OCI-M2 (cell line): ENCODE measurements at regions not wholly inside any gene's neighbourhood (a gene's known extent, or its start where the extent isn't known, plus 50 kb on each side); places are given as distances from the start of the nearest gene placed in this dataset.
"Not testable (repeated sequence)": the region's sequence is repeated elsewhere in the genome, so short reads cannot be mapped to it uniquely, and the experiment has no call there.

Experiments
- DNase-seq: peaks from one replicate; lab custom pipeline; 2025; ENCODE audit not compliant: unreplicated experiment; lab: John Stamatoyannopoulos, UW

- no peak for DNase-seq
Measured at GRCh38 chr5:108696951-108697715, 50.6 kb upstream of the FER start.

GRCh38 chr5:108696407-108696806 is 51.3 kb upstream of the FER start:
- DNase-seq, result no peak

- DNase-seq, result no peak
Measured at GRCh38 chr5:108688485-108688884, 59.2 kb upstream of the FER start.

GRCh38 chr5:108687595-108688200 is 60.0 kb upstream of the FER start:
- DNase-seq, result no peak

- DNase-seq, result no peak
Measured at GRCh38 chr5:108686676-108687075, 61.0 kb upstream of the FER start.

GRCh38 chr5:108685448-108686216 is 62.1 kb upstream of the FER start:
- not testable (repeated sequence) for DNase-seq

- DNase-seq, result peak; percentile 33
Measured at GRCh38 chr5:108681079-108681921, 66.4 kb upstream of the FER start.

- no peak for DNase-seq
Measured at GRCh38 chr5:108678091-108678490, 69.6 kb upstream of the FER start.

GRCh38 chr5:108675736-108676135 is 72.0 kb upstream of the FER start:
- no peak for DNase-seq

- DNase-seq, result no peak
Measured at GRCh38 chr5:108672639-108673038, 75.1 kb upstream of the FER start.

GRCh38 chr5:108670591-108671289 is 77.0 kb upstream of the FER start:
- no peak for DNase-seq

GRCh38 chr5:108669462-108669861 is 78.2 kb upstream of the FER start:
- DNase-seq, result no peak

- DNase-seq, result no peak
Measured at GRCh38 chr5:108661590-108662219, 86.0 kb upstream of the FER start.

GRCh38 chr5:108661024-108661423 is 86.7 kb upstream of the FER start:
- no peak for DNase-seq

- DNase-seq, result no peak
Measured at GRCh38 chr5:108660291-108660690, 87.4 kb upstream of the FER start.

- no peak for DNase-seq
Measured at GRCh38 chr5:108659531-108659930, 88.2 kb upstream of the FER start.

- DNase-seq, result no peak
Measured at GRCh38 chr5:108655750-108656450, 91.8 kb upstream of the FER start.

GRCh38 chr5:108654051-108654450 is 93.6 kb upstream of the FER start:
- DNase-seq, result no peak

GRCh38 chr5:108653201-108653600 is 94.5 kb upstream of the FER start:
- DNase-seq, result no peak
